ENCODE measurements at regions not wholly inside any gene's neighbourhood (a gene's known extent, or its start where the extent isn't known, plus 50 kb on each side); places are given as distances from the start of the nearest gene placed in this dataset.

GRCh38 chr12:18008642-18009041, 81.4 kb downstream of the RERGL start:
- DNase-seq = no peak
- Mint-ChIP-seq H3K27me3 (no peaks in the 10 kb centered on the region), H3K4me1 (no peaks in the 10 kb centered on the region), H3K27ac (no peak overlapping the region), H3K4me3 (no peak overlapping the region), H3K9me3 (peaks cover 0 to 7% (median 5%) of the 10 kb centered on the region in 8 donors), H3K36me3 (no peaks in the 10 kb centered on the region)
- Histone ChIP-seq H3K9me3 (ENCODE audit: control insufficient read depth in 1 of 2, low read length in 2 of 2) (no peaks in the 10 kb centered on the region), H3K4me3 (ENCODE audit: low read length in 2 of 2) (no peak overlapping the region), H3K36me3 (ENCODE audit: insufficient read depth, low read length) (no peaks in the 10 kb centered on the region), H3K4me1 (ENCODE audit: insufficient read depth, low read length) (no peaks in the 10 kb centered on the region), H3K27me3 (ENCODE audit: insufficient read depth, low read length) (no peaks in the 10 kb centered on the region), H3K27ac (ENCODE audit: low read depth, low read length) (no peak overlapping the region)
- intact Hi-C loops (cut with micrococcal nuclease) = no loop called here
- POLR2A ChIA-PET (ENCODE audit: partially characterized antibody) = no interaction called here
- CTCF ChIA-PET (ENCODE audit: partially characterized antibody) = no interaction called here

GRCh38 chr12:17999174-17999801, 90.7 kb downstream of the RERGL start:
- H3K4me3 Mint-ChIP-seq = no peak overlapping the region
- H3K36me3 Mint-ChIP-seq = peaks cover 0 to 3% of the 10 kb centered on the region in 2 donors
- no peaks in the 10 kb centered on the region for H3K4me1 ChIP-seq (ENCODE audit: insufficient read depth, low read length)
- intact Hi-C loops (cut with micrococcal nuclease) = no loop called here
- H3K27ac Mint-ChIP-seq = no peak overlapping the region
- H3K4me1 Mint-ChIP-seq = no peaks in the 10 kb centered on the region
- no peaks in the 10 kb centered on the region for H3K27me3 ChIP-seq (ENCODE audit: insufficient read depth, low read length)
- H3K9me3 ChIP-seq (ENCODE audit: control insufficient read depth in 1 of 2, low read length in 2 of 2) = peaks cover 0 to 12% of the 10 kb centered on the region in 2 donors
- H3K27ac ChIP-seq (ENCODE audit: low read depth, low read length) = no peak overlapping the region
- ChIA-PET CTCF (ENCODE audit: partially characterized antibody) (no interaction called here), POLR2A (ENCODE audit: partially characterized antibody) (no interaction called here)
- no peaks in the 10 kb centered on the region for H3K36me3 ChIP-seq (ENCODE audit: insufficient read depth, low read length)
- H3K27me3 Mint-ChIP-seq = no peaks in the 10 kb centered on the region
- H3K4me3 ChIP-seq (ENCODE audit: low read length in 2 of 2) = no peak overlapping the region
- H3K9me3 Mint-ChIP-seq = peaks cover 0 to 34% (median 21%) of the 10 kb centered on the region in 8 donors
- no peak for DNase-seq

- Histone ChIP-seq H3K27me3 (ENCODE audit: insufficient read depth, low read length) (no peaks in the 10 kb centered on the region), H3K4me3 (ENCODE audit: low read length in 2 of 2) (no peak overlapping the region), H3K27ac (ENCODE audit: low read depth, low read length) (no peak overlapping the region), H3K36me3 (ENCODE audit: insufficient read depth, low read length) (no peaks in the 10 kb centered on the region), H3K9me3 (ENCODE audit: control insufficient read depth in 1 of 2, low read length in 2 of 2) (no peaks in the 10 kb centered on the region), H3K4me1 (ENCODE audit: insufficient read depth, low read length) (no peaks in the 10 kb centered on the region)
- Mint-ChIP-seq H3K4me3 (no peak overlapping the region), H3K36me3 (no peaks in the 10 kb centered on the region), H3K9me3 (peaks cover 0 to 11% (median 2%) of the 10 kb centered on the region in 8 donors), H3K4me1 (no peaks in the 10 kb centered on the region), H3K27me3 (no peaks in the 10 kb centered on the region), H3K27ac (no peak overlapping the region)
- intact Hi-C loops (cut with micrococcal nuclease) = no loop called here
- POLR2A ChIA-PET (ENCODE audit: partially characterized antibody) = no interaction called here
- CTCF ChIA-PET (ENCODE audit: partially characterized antibody) = no interaction called here
- DNase-seq = no peak
Observed at GRCh38 chr12:17992002-17992656, 97.9 kb downstream of the RERGL start.

- intact Hi-C loops (cut with micrococcal nuclease) = no loop called here
- Mint-ChIP-seq H3K4me1 (no peaks in the 10 kb centered on the region), H3K4me3 (no peak overlapping the region), H3K9me3 (peaks cover 0 to 6% (median under 1%) of the 10 kb centered on the region in 8 donors), H3K27me3 (no peaks in the 10 kb centered on the region), H3K36me3 (no peaks in the 10 kb centered on the region), H3K27ac (no peak overlapping the region)
- no peaks in the 10 kb centered on the region for H3K9me3 ChIP-seq (ENCODE audit: control insufficient read depth in 1 of 2, low read length in 2 of 2)
- no peaks in the 10 kb centered on the region for H3K4me1 ChIP-seq (ENCODE audit: insufficient read depth, low read length)
- DNase-seq = no peak
- POLR2A ChIA-PET (ENCODE audit: partially characterized antibody) = no interaction called here
- H3K27me3 ChIP-seq (ENCODE audit: insufficient read depth, low read length) = no peaks in the 10 kb centered on the region
- no peak overlapping the region for H3K27ac ChIP-seq (ENCODE audit: low read depth, low read length)
- H3K36me3 ChIP-seq (ENCODE audit: insufficient read depth, low read length) = no peaks in the 10 kb centered on the region
- no peak overlapping the region for H3K4me3 ChIP-seq (ENCODE audit: low read length in 2 of 2)
- CTCF ChIA-PET (ENCODE audit: partially characterized antibody) = no interaction called here
Observed at GRCh38 chr12:17982556-17982955, 107.4 kb downstream of the RERGL start.

- CTCF ChIA-PET (ENCODE audit: partially characterized antibody) = no interaction called here
- Mint-ChIP-seq H3K36me3 (no peaks in the 10 kb centered on the region), H3K4me1 (no peaks in the 10 kb centered on the region), H3K27ac (no peak overlapping the region), H3K27me3 (no peaks in the 10 kb centered on the region), H3K9me3 (peaks cover 0 to 13% (median 4%) of the 10 kb centered on the region in 8 donors), H3K4me3 (no peak overlapping the region)
- POLR2A ChIA-PET (ENCODE audit: partially characterized antibody) = no interaction called here
- intact Hi-C loops (cut with micrococcal nuclease) = no loop called here
- Histone ChIP-seq H3K4me1 (ENCODE audit: insufficient read depth, low read length) (no peaks in the 10 kb centered on the region), H3K9me3 (ENCODE audit: control insufficient read depth in 1 of 2, low read length in 2 of 2) (no peaks in the 10 kb centered on the region), H3K27me3 (ENCODE audit: insufficient read depth, low read length) (no peaks in the 10 kb centered on the region), H3K36me3 (ENCODE audit: insufficient read depth, low read length) (no peaks in the 10 kb centered on the region), H3K4me3 (ENCODE audit: low read length in 2 of 2) (no peak overlapping the region), H3K27ac (ENCODE audit: low read depth, low read length) (no peak overlapping the region)
- DNase-seq = no peak
Observed at GRCh38 chr12:17976202-17976601, 113.8 kb downstream of the RERGL start.

GRCh38 chr12:17975763-17976162, 114.2 kb downstream of the RERGL start:
- Mint-ChIP-seq H3K4me3 (no peak overlapping the region), H3K4me1 (no peaks in the 10 kb centered on the region), H3K9me3 (peaks cover 0 to 13% (median 3%) of the 10 kb centered on the region in 8 donors), H3K27me3 (no peaks in the 10 kb centered on the region), H3K27ac (no peak overlapping the region), H3K36me3 (no peaks in the 10 kb centered on the region)
- DNase-seq = no peak
- CTCF ChIA-PET (ENCODE audit: partially characterized antibody) = no interaction called here
- POLR2A ChIA-PET (ENCODE audit: partially characterized antibody) = no interaction called here
- intact Hi-C loops (cut with micrococcal nuclease) = no loop called here
- H3K36me3 ChIP-seq (ENCODE audit: insufficient read depth, low read length) = no peaks in the 10 kb centered on the region
- no peaks in the 10 kb centered on the region for H3K4me1 ChIP-seq (ENCODE audit: insufficient read depth, low read length)
- no peak overlapping the region for H3K27ac ChIP-seq (ENCODE audit: low read depth, low read length)
- H3K9me3 ChIP-seq (ENCODE audit: control insufficient read depth in 1 of 2, low read length in 2 of 2) = no peaks in the 10 kb centered on the region
- H3K4me3 ChIP-seq (ENCODE audit: low read length in 2 of 2) = no peak overlapping the region
- no peaks in the 10 kb centered on the region for H3K27me3 ChIP-seq (ENCODE audit: insufficient read depth, low read length)

GRCh38 chr12:17975239-17975638, 114.8 kb downstream of the RERGL start:
- Histone ChIP-seq H3K36me3 (ENCODE audit: insufficient read depth, low read length) (no peaks in the 10 kb centered on the region), H3K4me1 (ENCODE audit: insufficient read depth, low read length) (no peaks in the 10 kb centered on the region), H3K4me3 (ENCODE audit: low read length in 2 of 2) (no peak overlapping the region), H3K27ac (ENCODE audit: low read depth, low read length) (no peak overlapping the region), H3K27me3 (ENCODE audit: insufficient read depth, low read length) (no peaks in the 10 kb centered on the region), H3K9me3 (ENCODE audit: control insufficient read depth in 1 of 2, low read length in 2 of 2) (no peaks in the 10 kb centered on the region)
- Mint-ChIP-seq H3K27ac (no peak overlapping the region), H3K36me3 (no peaks in the 10 kb centered on the region), H3K4me1 (no peaks in the 10 kb centered on the region), H3K27me3 (no peaks in the 10 kb centered on the region), H3K9me3 (peaks cover 0 to 13% (median 3%) of the 10 kb centered on the region in 8 donors), H3K4me3 (no peak overlapping the region)
- ChIA-PET POLR2A (ENCODE audit: partially characterized antibody) (no interaction called here), CTCF (ENCODE audit: partially characterized antibody) (no interaction called here)
- intact Hi-C loops (cut with micrococcal nuclease) = no loop called here
- no peak for DNase-seq

Measured in CD4-positive, alpha-beta memory T cell (primary cell).